IMR-90 (cell line): ENCODE measurements at regions not wholly inside any gene's neighbourhood (a gene's known extent, or its start where the extent isn't known, plus 50 kb on each side); places are given as distances from the start of the nearest gene placed in this dataset.

Experiments
- ATAC-seq: fragments of 200-7000 bp; cut with Tn5 transposase; 2 replicates; pipeline ENCODE4 v1.9.1; 2020; ENCODE audit warnings: low read depth, mild to moderate bottlenecking, moderate library complexity
- BruUV-seq: library from RNA; stranded (reverse); fragments of 400-500 nt; replicated peaks from 2 replicates; lab custom pipeline; 2021; lab: Mats Ljungman, UMichigan
- CTCF ChIA-PET: fragments of 300-600 bp; formaldehyde crosslinking; extraction: SDS; loops from one replicate; lab custom pipeline; 2021; ENCODE audit warnings: antibody characterized with exemption; lab: Yijun Ruan, JAX
- POLR2A ChIA-PET: fragments of 300-600 bp; sonication (Branson Sonifier 250); formaldehyde crosslinking; loops from one replicate; lab custom pipeline; 2022; ENCODE audit warnings: antibody characterized with exemption; ENCODE audit not compliant: unreplicated experiment; lab: Charles Lee
- DNase-seq: peaks from one replicate; pipeline ENCODE4 v3.0.0; 2013
- H2AFZ ChIP-seq: replicated peaks from 2 replicates; pipeline ENCODE3; 2013; ENCODE audit warnings: low read length, mild to moderate bottlenecking; ENCODE audit not compliant: poor library complexity
- H2AK5ac ChIP-seq: 2 replicates; pipeline ENCODE4 v1.6.1; 2013; ENCODE audit warnings: low read depth, low read length, inconsistent platforms
- H2AK9ac ChIP-seq: replicated peaks from 2 replicates; pipeline ENCODE3; 2013; ENCODE audit warnings: mild to moderate bottlenecking, low read depth, low read length, moderate library complexity; ENCODE audit not compliant: poor library complexity
- H2BK120ac ChIP-seq: 2 replicates; pipeline ENCODE4 v1.6.1; 2013; ENCODE audit warnings: low read depth, low read length, inconsistent platforms
- H2BK15ac ChIP-seq: 3 replicates; pipeline ENCODE4 v1.6.1; 2013; ENCODE audit warnings: low read depth, low read length, inconsistent platforms
- H2BK20ac ChIP-seq: 2 replicates; pipeline ENCODE4 v1.6.1; 2013; ENCODE audit warnings: low read depth, mild to moderate bottlenecking, inconsistent platforms, low read length, moderate library complexity
- H2BK5ac ChIP-seq: 2 replicates; pipeline ENCODE4 v1.6.1; 2013; ENCODE audit warnings: mild to moderate bottlenecking, low read depth, low read length, inconsistent platforms; ENCODE audit not compliant: poor library complexity, severe bottlenecking
- H3K14ac ChIP-seq: replicated peaks from 2 replicates; pipeline ENCODE4 v1.6.1; 2013; ENCODE audit warnings: low read depth, low read length, inconsistent platforms
- H3K18ac ChIP-seq: 2 replicates; pipeline ENCODE4 v1.6.1; 2013; ENCODE audit warnings: low read depth, low read length, control low read depth
- H3K23ac ChIP-seq: 2 replicates; pipeline ENCODE4 v1.6.1; 2013; ENCODE audit warnings: low read depth, low read length, inconsistent platforms
- H3K27ac ChIP-seq: 2 replicates; pipeline ENCODE4 v1.5.1; 2013; ENCODE audit warnings: mild to moderate bottlenecking, control low read depth, low read length; ENCODE audit not compliant: insufficient read depth
- H3K27me3 ChIP-seq: 2 replicates; pipeline ENCODE4 v1.6.1; 2013; ENCODE audit warnings: low read length; ENCODE audit not compliant: control insufficient read depth, insufficient read depth
- H3K36me3 ChIP-seq: 2 replicates; pipeline ENCODE4 v1.6.1; 2013; ENCODE audit warnings: low read length, mixed read lengths; ENCODE audit not compliant: control insufficient read depth, insufficient read depth
- H3K4ac ChIP-seq: 2 replicates; pipeline ENCODE4 v1.6.1; 2013; ENCODE audit warnings: low read depth, low read length, inconsistent platforms
- H3K4me1 ChIP-seq: 2 replicates; pipeline ENCODE4 v1.6.1; 2013; ENCODE audit warnings: low read length, mixed read lengths; ENCODE audit not compliant: control insufficient read depth, insufficient read depth
- H3K4me2 ChIP-seq: 2 replicates; pipeline ENCODE4 v1.6.1; 2013; ENCODE audit warnings: low read depth, mild to moderate bottlenecking, control low read depth, low read length, moderate library complexity
- H3K4me3 ChIP-seq: 2 replicates; pipeline ENCODE4 v1.5.1; 2013; ENCODE audit warnings: low read depth, mild to moderate bottlenecking, control low read depth, low read length, moderate library complexity; ENCODE audit not compliant: insufficient read depth
- H3K56ac ChIP-seq: 2 replicates; pipeline ENCODE4 v1.6.1; 2013; ENCODE audit warnings: low read length, inconsistent platforms; ENCODE audit not compliant: insufficient read depth; ENCODE audit errors: extremely low read depth
- H3K79me1 ChIP-seq, 2 experiments: 2 replicates each; pipeline ENCODE4 v1.6.1; 2013; ENCODE audit warnings: low read length in 2 of 2, inconsistent platforms in 1 of 2, low read depth in 1 of 2
- H3K9ac ChIP-seq: 2 replicates; pipeline ENCODE4 v1.6.1; 2013; ENCODE audit warnings: low read depth, low read length, control low read depth
- H3K9me1 ChIP-seq: 2 replicates; pipeline ENCODE4 v1.6.1; 2013; ENCODE audit warnings: low read length, inconsistent platforms; ENCODE audit not compliant: insufficient read depth
- H3K9me3 ChIP-seq: 2 replicates; pipeline ENCODE4 v1.6.1; 2013; ENCODE audit warnings: low read length; ENCODE audit not compliant: control insufficient read depth, insufficient read depth
- H4K20me1 ChIP-seq: 2 replicates; pipeline ENCODE4 v1.6.1; 2013; ENCODE audit warnings: low read length, inconsistent platforms; ENCODE audit not compliant: insufficient read depth
- H4K5ac ChIP-seq: 2 replicates; pipeline ENCODE4 v1.6.1; 2013; ENCODE audit warnings: mild to moderate bottlenecking, low read depth, low read length, control low read depth
- H4K8ac ChIP-seq, 2 experiments: 2 replicates each; pipeline ENCODE4 v1.6.1; 2013; ENCODE audit warnings: low read depth in 2 of 2, low read length in 2 of 2, control low read depth in 1 of 2, inconsistent platforms in 1 of 2
- H4K91ac ChIP-seq: 2 replicates; pipeline ENCODE4 v1.6.1; 2013; ENCODE audit warnings: low read depth, low read length, inconsistent platforms; ENCODE audit not compliant: insufficient read depth
- CEBPB ChIP-seq: IDR thresholded peaks from 2 replicates; pipeline ENCODE4 v1.6.1; 2012; ENCODE audit warnings: low read depth, low read length, improper control_type of control experiment
- ELK1 ChIP-seq: fragments of 150-350 bp; IDR thresholded peaks from 2 replicates; pipeline ENCODE4 v1.6.1; 2016; ENCODE audit warnings: low read depth, mild to moderate bottlenecking, low read length, moderate library complexity, borderline replicate concordance
- NFE2L2 ChIP-seq: fragments of 150-350 bp; IDR thresholded peaks from 2 replicates; pipeline ENCODE4 v1.6.1; 2016; ENCODE audit warnings: low read depth, mild to moderate bottlenecking, low read length
- SMC3 ChIP-seq: fragments of 150-350 bp; IDR thresholded peaks from 2 replicates; pipeline ENCODE4 v1.6.1; 2016; ENCODE audit warnings: low read depth, mild to moderate bottlenecking, antibody characterized with exemption, low read length, moderate library complexity
- WGBS, 2 experiments: methylation state at CpG; one replicate each; pipeline versions ENCODE4 v1.1.5 to v1.1.7; 2013; ENCODE audit warnings: missing lambda C conversion rate in 2 of 2; ENCODE audit not compliant: insufficient read length in 1 of 2; ENCODE audit errors: extremely low coverage in 2 of 2; 5-methylcytosine and 5-hydroxymethylcytosine counted together
- dilution Hi-C: fragments of 300-500 bp; cut with HindIII; formaldehyde crosslinking; loops from one replicate; pipeline ENCODE4 v1.14.3; 2018; ENCODE audit warnings: low sequenced_read_pairs; ENCODE audit not compliant: unreplicated experiment
- in situ Hi-C: fragments of 300-500 bp; cut with MboI; formaldehyde crosslinking; loops from 3 replicates; pipeline ENCODE4 v1.14.3; 2019; ENCODE audit warnings: low sequenced_read_pairs, inconsistent platforms, mixed read lengths
- intact Hi-C: fragments of 100-400 bp; cut with micrococcal nuclease; formaldehyde crosslinking; loops from 2 replicates; pipeline ENCODE4 v1.10.0; 2022

GRCh38 chr5:112625246-112625645, 112.4 kb upstream of the APC start:
- H3K4me2 ChIP-seq = no peak overlapping the region
- no peak overlapping the region for H3K23ac ChIP-seq
- no peak overlapping the region for H3K27ac ChIP-seq
- no peak overlapping the region for H2AK9ac ChIP-seq
- ATAC-seq (no peak), DNase-seq (no peak)
- no peak overlapping the region for H3K4me3 ChIP-seq
- H3K4me1 ChIP-seq = no peaks in the 10 kb centered on the region
- H3K27me3 ChIP-seq = peaks cover 4% of the 10 kb centered on the region; the same call in 1 of the 2 replicates
- dilution Hi-C loops = no loop called here
- H3K14ac ChIP-seq = no peak overlapping the region
- no peaks in the 10 kb centered on the region for H3K79me1 ChIP-seq
- no TSS peak for BruUV-seq
- H3K36me3 ChIP-seq = no peaks in the 10 kb centered on the region
- H4K91ac ChIP-seq = no peak overlapping the region
- no peak overlapping the region for H2BK120ac ChIP-seq
- CTCF ChIA-PET = interaction anchor here (1.0 kb wide), 1 partner anchor 9 kb away, joined by 3 read pairs; no protein-coding TSS in a partner anchor
- no peak overlapping the region for H2AK5ac ChIP-seq
- in situ Hi-C loops = no loop called here
- no CpG with 5 or more reads among the region's 3 CpGs for WGBS, 2 experiments
- H3K9ac ChIP-seq = no peak overlapping the region
- H4K20me1 ChIP-seq = no peaks in the 10 kb centered on the region
- no peak overlapping the region for H2BK20ac ChIP-seq
- no peak overlapping the region for H2BK5ac ChIP-seq
- no peak for TF ChIP-seq CEBPB
- TF ChIP-seq NFE2L2 = no peak
- no peak for TF ChIP-seq ELK1
- no peak for TF ChIP-seq SMC3
- no peak overlapping the region for H4K5ac ChIP-seq
- intact Hi-C loops = no loop called here
- no peak overlapping the region for H3K18ac ChIP-seq
- POLR2A ChIA-PET = no interaction called here
- no peak overlapping the region for H2BK15ac ChIP-seq
- H3K4ac ChIP-seq = no peak overlapping the region
- no peak overlapping the region for H2AFZ ChIP-seq
- no peak overlapping the region for H3K56ac ChIP-seq
- H3K9me1 ChIP-seq = no peaks in the 10 kb centered on the region
- no peaks in the 10 kb centered on the region for H3K9me3 ChIP-seq
- H4K8ac ChIP-seq = no peak overlapping the region
